ENCODE measurements at regions not wholly inside any gene's neighbourhood (a gene's known extent, or its start where the extent isn't known, plus 50 kb on each side); places are given as distances from the start of the nearest gene placed in this dataset.
"Not testable (repeated sequence)": the region's sequence is repeated elsewhere in the genome, so short reads cannot be mapped to it uniquely, and the experiment has no call there.

DNA sequence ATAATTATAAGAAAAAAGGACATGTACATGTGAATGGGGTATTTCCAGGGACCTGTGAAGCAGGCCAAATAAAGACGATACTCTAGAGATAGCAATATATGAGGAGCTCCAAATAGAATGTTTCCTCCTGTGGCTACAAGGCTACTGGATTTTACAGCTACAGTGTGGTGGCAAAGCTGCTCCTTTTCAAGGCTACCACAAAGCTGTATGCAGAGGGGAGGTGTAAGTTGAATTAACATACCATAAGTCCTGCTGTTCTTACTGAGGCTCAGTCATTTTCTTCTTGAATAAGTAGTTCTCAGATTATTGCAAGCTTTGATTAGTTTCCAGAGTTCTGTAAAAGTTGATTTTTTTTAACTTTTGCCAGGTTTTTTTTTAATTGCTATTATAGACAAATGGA is 1184.6 kb upstream of the EPHA6 start:
- DNase-seq (ENCODE audit: low spot score): no peak

DNA sequence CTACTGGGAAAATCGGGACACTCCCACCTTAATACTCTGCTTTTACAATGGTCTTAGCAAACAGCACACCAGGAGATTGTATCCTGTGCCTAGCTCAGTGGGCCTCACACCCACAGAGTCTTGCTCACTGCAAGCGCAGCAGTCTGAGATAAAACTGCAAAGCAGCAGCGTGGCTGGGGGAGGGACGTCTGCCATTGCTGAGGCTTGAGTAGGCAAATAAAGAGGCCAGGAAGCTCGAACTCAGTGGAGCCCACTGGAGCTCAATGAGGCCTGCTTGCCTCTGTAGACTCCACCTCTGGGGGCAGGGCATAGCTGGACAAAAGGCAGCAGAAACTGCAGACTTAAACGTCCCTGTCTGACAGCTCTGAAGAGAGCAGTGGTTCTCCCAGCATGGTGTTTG is 1169.1 kb upstream of the EPHA6 start:
- DNase-seq (ENCODE audit: low spot score): no peak

- no peak for DNase-seq (ENCODE audit: low spot score)
Measured at GRCh38 chr3:95654570-95655362, 1159.6 kb upstream of the EPHA6 start.

GRCh38 chr3:95655363-95655986 is 1158.9 kb upstream of the EPHA6 start:
- peak; percentile 74 for DNase-seq (ENCODE audit: low spot score)

- DNase-seq (ENCODE audit: low spot score): no peak
Measured at GRCh38 chr3:95670765-95671164, 1143.6 kb upstream of the EPHA6 start.

DNA sequence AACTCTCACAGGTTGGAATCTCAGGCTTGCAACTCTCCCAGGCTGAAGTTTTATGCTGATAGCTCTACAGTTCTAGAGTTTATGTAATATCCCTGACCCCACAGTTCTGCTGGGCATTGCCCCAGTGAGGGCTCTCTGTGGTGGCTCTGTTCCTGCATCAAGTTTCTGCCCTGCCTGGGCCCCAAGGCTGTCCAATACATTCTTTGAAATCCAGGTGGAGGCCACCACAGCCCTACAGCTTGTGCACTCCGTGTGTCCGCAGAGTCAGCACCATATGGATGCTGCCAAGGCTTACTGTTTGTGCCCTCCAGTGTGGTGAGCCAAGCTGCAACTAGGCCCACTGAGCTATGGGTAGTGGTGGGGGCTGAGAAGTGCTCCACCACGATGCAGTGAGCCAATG is 1141.2 kb upstream of the EPHA6 start:
- no peak for DNase-seq (ENCODE audit: low spot score)

- peak; percentile 33 for DNase-seq (ENCODE audit: low spot score)
Measured at GRCh38 chr3:95705786-95706418, 1108.5 kb upstream of the EPHA6 start.

DNA sequence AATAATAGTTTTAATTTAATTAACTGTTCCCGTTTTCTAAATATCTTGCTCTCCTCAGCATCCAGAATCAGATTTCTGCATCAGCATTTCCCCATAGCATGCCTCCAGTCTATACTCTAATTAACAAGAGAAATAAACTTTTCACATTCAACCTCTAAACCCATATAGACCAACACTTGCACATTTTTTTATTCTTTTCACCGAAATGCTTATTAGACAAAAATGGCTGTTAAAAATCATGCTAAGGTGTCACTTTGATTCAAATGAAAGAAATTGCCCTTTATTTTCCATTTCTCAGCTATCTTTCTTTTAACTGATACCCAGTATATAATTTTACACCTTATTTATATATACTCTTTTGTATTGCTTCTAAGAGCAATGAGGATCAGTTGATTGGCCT is 1107.1 kb upstream of the EPHA6 start:
- DNase-seq (ENCODE audit: low spot score): no peak

DNA sequence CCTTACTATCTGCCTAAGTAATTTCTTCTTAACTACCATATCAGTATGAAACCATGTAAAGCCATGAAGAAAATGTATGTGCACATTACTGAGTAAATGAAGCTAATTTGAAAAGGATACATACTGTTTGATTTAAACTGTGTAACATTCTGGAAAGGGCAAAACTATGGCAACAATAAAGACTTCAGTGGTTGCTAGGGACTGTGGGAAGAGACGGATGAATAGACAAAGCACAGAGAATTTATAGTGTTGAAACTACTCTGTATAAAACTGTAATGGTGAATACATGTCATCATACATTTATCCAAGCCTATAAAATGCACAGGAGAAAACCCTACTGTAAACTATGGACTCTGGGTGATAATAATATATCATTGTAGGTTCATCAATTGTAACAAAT is 1103.7 kb upstream of the EPHA6 start:
- no peak for DNase-seq (ENCODE audit: low spot score)

DNA sequence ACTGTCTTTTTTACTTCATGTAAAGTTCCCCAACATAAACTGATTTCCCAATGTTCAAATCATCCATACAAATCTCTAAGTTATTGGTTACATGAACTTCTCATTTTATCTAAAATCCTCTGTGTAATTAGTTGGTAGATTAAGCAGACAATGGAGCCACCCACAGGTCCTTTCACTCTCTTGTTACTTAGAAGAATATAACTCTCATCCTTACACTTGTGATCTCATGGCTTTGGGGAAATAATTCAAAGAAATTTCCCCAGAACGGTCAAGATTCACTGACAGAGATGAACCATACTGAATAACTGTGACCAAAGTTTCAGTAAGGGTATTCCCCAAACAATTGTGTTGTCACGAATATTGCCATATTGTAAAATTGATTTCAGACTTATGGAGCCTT is 1102.6 kb upstream of the EPHA6 start:
- no peak for DNase-seq (ENCODE audit: low spot score)

DNA sequence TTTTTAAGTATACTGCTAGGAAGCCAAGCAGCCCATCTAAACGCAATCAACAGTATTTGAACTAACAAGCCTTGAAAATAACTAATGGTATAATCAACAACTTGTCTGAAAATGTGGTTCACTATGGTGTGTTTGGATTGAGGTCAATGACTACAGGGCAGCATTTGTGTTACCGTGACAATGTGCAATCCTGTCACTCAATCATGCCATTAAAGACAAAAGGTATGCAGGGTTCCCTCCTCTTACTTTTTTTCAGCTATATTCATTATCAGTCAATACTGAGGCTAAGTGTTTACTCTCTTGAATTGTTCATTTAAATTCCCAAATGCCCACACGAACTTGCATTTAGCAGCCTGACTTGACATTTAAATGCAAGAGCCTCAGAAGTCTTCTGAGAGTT is 1099.3 kb upstream of the EPHA6 start:
- DNase-seq (ENCODE audit: low spot score): peak; percentile 10

GRCh38 chr3:95717048-95717447 is 1097.3 kb upstream of the EPHA6 start:
- no peak for DNase-seq (ENCODE audit: low spot score)

- no peak for DNase-seq (ENCODE audit: low spot score)
Measured at GRCh38 chr3:95718168-95718567, 1096.2 kb upstream of the EPHA6 start.

GRCh38 chr3:95719481-95719880 is 1094.9 kb upstream of the EPHA6 start:
- no peak for DNase-seq (ENCODE audit: low spot score)

GRCh38 chr3:95721938-95722337 is 1092.5 kb upstream of the EPHA6 start:
- peak; percentile 70 for DNase-seq (ENCODE audit: low spot score)

DNA sequence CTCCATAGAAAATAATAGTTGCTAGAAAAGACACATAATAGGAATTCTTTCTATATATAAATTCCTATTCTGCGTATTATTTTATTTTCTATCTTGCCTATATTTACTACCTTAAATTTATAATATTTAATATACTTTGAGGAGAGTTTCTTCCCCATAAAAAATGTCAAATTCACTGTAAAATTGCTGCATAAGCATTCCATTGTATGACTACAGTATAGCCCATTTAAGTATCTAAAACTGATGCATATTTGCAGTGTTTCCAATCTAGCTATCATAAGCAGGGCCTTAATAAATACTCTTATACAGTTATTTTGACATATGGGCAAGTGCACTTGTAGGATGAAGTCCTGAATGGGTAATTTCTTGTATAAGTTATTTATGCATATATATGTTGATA is 1088.6 kb upstream of the EPHA6 start:
- DNase-seq (ENCODE audit: low spot score): no peak

- DNase-seq (ENCODE audit: low spot score): peak; percentile 38
Measured at GRCh38 chr3:95731753-95732152, 1082.6 kb upstream of the EPHA6 start.

DNA sequence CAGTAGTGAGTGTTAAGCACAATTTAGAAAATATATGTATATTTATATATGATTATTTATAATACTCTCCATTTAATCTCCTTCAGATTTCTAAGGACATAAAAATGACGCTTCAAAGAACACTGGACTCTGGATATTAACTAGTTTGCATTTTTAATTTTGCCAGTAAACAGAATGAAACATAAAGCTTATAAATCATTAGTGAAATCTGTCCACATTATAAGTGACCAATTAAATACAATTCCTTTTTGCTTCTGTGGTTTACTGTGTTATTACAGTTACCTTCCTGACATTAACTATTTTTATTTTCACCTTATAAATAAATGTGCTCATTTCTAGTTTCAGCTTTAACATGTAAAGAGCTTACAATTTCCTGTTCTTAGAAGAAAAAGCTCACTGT is 1081.1 kb upstream of the EPHA6 start:
- DNase-seq (ENCODE audit: low spot score): peak; percentile 22

DNA sequence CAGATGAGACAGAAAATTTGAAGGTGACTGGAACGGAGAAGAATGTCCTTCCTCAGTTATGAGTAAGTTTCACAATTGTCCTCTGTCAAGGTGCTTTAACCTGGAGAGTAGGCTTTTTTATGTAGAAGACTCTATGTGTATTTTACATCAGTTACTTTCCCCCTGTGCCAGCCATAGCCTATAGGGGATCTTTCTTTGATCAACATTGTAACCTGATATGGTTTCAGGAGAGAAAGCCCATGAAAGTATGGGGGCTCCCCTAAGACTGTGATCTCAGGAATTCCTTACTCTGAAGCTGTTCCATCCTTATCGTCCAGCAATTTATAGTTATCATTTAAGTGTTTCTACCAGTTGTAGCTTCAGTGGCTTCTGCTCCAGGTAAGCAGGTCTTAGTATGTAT is 1076.3 kb upstream of the EPHA6 start:
- DNase-seq (ENCODE audit: low spot score): peak; percentile 60

- DNase-seq (ENCODE audit: low spot score): not testable (repeated sequence)
Measured at GRCh38 chr3:95744896-95745295, 1069.5 kb upstream of the EPHA6 start.

DNA sequence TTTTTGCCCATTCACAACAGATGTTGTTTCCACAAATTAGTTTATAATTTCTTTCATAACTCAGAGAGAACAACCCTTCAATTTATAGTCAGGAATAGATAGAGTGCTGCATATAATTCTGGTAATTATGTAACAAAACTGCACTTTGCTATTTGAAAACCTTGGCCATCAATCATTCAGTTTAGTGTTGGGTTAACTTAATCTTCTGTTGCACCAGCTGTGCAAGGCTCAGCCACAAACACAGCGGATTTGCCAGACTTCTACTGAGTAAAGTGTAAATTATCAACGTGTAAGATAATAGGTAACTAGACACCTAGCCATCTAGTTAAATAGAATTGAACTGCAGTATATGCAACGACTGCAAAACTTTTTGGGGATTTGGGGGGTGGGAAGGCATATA is 1064.3 kb upstream of the EPHA6 start:
- no peak for DNase-seq (ENCODE audit: low spot score)

GRCh38 chr3:95751509-95751908 is 1062.9 kb upstream of the EPHA6 start:
- peak; percentile 3 for DNase-seq (ENCODE audit: low spot score)

DNA sequence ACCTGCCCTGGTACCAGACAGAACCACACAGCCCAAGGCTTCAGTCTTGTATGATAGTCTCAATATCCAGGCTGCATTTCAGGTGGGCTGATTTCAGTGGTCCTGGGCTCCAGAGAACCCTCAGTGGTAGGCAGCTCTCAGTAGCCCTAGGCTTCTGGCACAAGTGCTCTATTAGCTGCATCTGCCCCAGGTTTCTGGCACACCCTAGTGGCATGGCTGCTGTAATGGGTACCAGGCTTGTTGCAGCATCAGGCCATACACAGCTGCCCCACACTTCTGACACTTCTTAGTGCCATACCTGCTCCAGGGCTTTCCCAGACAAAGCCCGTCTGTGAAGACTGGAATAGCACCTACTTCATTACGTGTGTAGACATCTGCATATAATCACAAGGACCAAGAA is 1062.2 kb upstream of the EPHA6 start:
- DNase-seq (ENCODE audit: low spot score): peak; percentile 15
